HG02885 (cell line): ENCODE measurements at regions not wholly inside any gene's neighbourhood (a gene's known extent, or its start where the extent isn't known, plus 50 kb on each side); places are given as distances from the start of the nearest gene placed in this dataset.
"Not testable (repeated sequence)": the region's sequence is repeated elsewhere in the genome, so short reads cannot be mapped to it uniquely, and the experiment has no call there.

Source experiments
- ATAC-seq: cut with Tn5 transposase; IDR thresholded peaks from one replicate; pipeline ENCODE4 v1.9.1; 2021; ENCODE audit warnings: mild to moderate bottlenecking; ENCODE audit not compliant: unreplicated experiment, poor library complexity

- no peak for ATAC-seq
Measured at GRCh38 chr14:51341338-51341737, 101.3 kb downstream of the TMX1 start.

GRCh38 chr14:51342226-51342625, 102.2 kb downstream of the TMX1 start:
- no peak for ATAC-seq

DNA sequence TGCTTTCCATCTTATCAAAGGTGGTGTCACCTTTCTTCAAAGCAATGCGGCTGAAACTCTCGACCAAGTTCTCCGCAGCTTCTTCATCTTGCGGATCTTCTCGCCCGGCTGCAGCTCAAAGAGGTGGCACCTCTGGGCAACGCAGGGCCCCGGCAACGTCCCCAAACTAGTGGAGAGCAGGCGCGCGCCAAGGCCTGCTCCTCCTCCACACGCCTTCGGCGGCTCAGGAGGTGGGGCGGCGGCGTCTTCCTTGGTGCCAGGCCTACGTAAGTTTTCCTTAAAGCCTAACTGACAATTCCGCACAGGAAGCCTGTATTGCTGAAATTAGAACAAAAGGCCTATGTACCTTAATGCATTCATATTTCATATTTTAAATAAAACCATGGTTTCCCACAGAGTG, 112.0 kb downstream of the TMX1 start:
- ATAC-seq = no peak

DNA sequence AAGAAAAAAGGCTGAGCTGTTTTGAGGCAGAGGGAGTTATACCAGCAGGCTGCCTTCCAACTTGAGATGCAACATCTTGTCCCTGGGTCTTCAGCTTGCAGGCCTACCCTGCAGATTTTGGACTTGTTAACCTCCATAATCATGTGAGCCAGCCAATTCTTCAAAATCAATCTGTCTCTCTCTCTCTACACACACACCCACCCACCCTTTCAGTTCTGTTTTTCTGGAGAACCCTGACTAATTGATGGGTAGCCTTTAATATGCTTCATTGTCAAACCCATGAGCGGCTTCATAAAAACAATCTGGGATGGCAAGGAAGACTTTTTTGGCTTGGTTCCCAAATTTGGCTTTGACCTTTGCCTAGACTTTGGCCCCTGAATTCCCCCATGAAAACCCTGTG, 113.9 kb downstream of the TMX1 start:
- no peak for ATAC-seq

DNA sequence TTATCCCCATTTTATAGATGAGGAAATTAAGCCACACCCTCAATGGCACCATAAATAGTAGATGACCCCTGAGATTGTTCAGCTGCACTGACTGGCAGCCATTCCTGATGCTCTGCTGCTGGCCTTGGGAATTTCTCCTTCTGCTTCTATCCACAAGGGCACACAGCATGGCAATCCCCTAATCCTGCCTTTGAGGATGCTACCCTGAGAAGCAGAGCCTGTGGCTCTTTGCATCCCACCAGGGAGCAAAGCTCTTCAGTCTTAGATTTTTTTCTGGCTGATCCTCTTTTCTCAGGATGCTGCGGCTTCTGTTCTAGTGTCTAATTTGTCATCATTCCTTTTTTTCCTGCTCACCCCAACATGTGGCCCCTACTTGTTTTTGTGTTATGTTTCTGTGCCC, 114.8 kb downstream of the TMX1 start:
- no peak for ATAC-seq

- ATAC-seq = no peak
Measured at GRCh38 chr14:51356381-51356780, 116.3 kb downstream of the TMX1 start.

DNA sequence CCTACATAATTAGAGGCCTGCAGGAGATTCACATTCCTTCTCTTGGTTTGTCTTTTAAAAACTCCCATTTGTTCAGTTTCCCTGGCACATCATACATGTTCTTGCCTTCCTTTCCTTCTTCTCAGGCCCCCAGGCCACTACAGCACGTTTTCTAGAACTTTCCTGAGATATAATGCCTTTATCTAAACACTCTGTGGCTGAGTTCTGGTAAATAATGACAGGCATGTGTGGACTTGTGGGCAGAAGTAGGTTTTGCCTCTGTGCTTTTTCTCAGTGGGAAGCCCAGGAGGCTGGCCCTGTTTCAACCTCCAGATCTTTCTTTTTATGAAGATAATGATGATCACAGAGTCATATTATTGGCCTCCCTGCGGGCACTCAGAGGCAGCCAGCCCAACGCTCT, 117.2 kb downstream of the TMX1 start:
- no peak for ATAC-seq

- no peak for ATAC-seq
Measured at GRCh38 chr14:51360592-51360991, 120.5 kb downstream of the TMX1 start.

DNA sequence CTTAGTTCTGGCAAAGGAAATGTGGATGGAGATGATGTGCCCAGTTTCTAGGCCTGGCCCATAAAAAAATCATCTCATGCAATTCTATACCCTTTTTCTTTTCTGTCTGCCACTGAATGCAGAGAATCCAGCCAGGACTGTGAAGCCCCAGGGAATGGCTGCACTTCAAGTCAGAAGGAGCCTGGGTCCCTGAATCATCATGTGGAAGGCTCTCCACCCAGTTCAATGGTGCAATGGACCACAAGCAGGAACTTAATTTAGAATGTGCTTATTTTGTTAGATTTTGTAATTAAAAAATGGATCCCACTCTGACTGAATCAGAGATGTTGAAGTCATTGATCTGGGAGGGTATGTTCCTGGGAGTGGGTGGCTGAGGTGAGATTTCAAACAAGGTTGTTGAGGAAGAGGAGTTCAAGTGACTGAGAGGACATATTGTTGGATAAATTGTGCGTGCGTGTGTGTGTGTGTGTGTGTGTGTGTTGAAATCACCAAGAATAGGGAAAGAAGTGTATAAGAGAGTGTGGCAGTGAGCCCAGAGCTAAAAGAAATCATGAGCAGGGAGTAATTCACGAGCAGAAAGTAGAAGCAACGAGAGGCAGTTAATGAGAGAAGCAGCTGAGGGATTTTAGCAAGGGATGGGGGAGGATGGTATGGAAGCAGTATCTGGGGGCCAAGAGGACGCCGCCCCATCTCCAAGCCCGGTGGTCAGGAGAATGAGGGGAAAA, 125.4 kb downstream of the TMX1 start:
- ATAC-seq = no peak

- ATAC-seq = not testable (repeated sequence)
Measured at GRCh38 chr14:51366460-51366859, 126.4 kb downstream of the TMX1 start.

- ATAC-seq = not testable (repeated sequence)
Measured at GRCh38 chr14:51366866-51367599, 127.0 kb downstream of the TMX1 start.

DNA sequence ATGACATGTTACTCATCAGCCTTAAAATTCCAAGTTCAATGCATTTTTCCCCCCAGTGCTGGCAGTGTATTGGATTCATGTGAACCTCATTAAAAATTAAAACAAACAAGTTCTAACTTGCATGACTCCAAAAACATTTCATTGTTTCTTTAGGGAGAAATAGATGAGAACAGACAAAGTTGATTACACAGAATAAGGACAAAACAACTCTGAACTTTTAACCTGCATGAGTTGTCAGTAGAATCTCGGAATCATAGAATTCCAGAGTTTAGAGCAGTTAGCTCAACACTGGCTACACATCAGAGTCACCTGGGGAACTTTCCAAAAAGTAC, 127.5 kb downstream of the TMX1 start:
- ATAC-seq = no peak

- no peak for ATAC-seq
Measured at GRCh38 chr14:51368721-51369163, 128.7 kb downstream of the TMX1 start.

GRCh38 chr14:51369814-51370213, 129.8 kb downstream of the TMX1 start:
- no peak for ATAC-seq

- no peak for ATAC-seq
Measured at GRCh38 chr14:51370758-51371386, 130.8 kb downstream of the TMX1 start.

GRCh38 chr14:51377186-51377585, 137.1 kb downstream of the TMX1 start:
- not testable (repeated sequence) for ATAC-seq

DNA sequence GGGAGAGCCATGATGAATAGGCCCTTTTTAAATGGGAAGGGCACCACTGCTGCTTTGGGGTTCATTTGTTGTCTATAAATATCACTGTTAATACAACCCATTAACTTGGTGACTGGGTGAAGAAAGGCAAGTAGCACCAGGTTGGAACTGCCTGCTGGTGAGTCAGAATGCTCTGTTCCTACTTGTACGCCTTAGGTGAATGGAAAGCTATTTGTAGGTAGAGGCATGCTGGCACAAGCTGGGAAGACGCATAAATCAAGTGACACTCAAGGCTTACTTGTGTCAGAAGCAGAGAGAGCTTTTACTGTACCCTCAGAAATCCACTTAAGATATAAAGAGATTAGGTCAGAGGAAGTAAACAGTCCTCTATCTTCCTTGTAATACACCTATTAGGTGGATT, 142.5 kb downstream of the TMX1 start:
- no peak for ATAC-seq

GRCh38 chr14:51386411-51386810, 146.4 kb downstream of the TMX1 start:
- no peak for ATAC-seq

- ATAC-seq = no peak
Measured at GRCh38 chr14:51386983-51387735, 147.1 kb downstream of the TMX1 start.

GRCh38 chr14:51392416-51392815, 152.4 kb downstream of the TMX1 start:
- ATAC-seq = no peak

DNA sequence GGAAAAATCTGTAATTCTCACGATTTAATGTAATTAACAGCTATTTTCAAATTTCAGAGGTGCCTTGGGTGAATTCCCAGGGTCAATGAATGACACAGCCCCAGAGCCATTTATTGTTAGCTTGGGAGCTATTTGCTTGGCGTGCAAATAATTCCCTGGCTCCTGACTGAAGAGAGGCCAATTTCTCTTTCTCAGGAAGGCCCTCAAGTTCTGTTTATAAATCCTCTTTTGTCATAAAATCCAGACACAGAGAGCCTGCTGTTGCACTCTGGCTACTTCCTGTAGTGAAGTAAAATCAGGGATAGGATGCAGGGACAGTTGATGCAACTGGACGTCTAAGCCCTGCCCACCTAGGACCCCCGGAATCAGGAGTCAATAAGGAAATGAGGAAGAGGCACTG, 154.3 kb downstream of the TMX1 start:
- ATAC-seq = no peak
